Endothelial cell of umbilical vein (primary cell): ENCODE measurements at regions not wholly inside any gene's neighbourhood (a gene's known extent, or its start where the extent isn't known, plus 50 kb on each side); places are given as distances from the start of the nearest gene placed in this dataset.

ENCODE experiments used
- POLR2A ChIP-seq: IDR thresholded peaks from 2 replicates; pipeline ENCODE4 v1.6.1; 2012; ENCODE audit warnings: low read depth, mild to moderate bottlenecking, control low read depth, low read length
- POLR2AphosphoS5 ChIP-seq: IDR thresholded peaks from 2 replicates; pipeline ENCODE4 v1.6.1; 2012; ENCODE audit warnings: low read depth, mild to moderate bottlenecking, control low read depth, low read length, moderate library complexity; ENCODE audit not compliant: insufficient read depth

GRCh38 chr14:61897300-61897699 lies 135.1 kb downstream of the SNAPC1 start:
- no peak for TF ChIP-seq POLR2A
- TF ChIP-seq POLR2AphosphoS5: no peak
